WTC11 (cell line): ENCODE measurements at regions not wholly inside any gene's neighbourhood (a gene's known extent, or its start where the extent isn't known, plus 50 kb on each side); places are given as distances from the start of the nearest gene placed in this dataset.

Experiments used
- CREB1 ChIP-seq: sonication (generic); formaldehyde crosslinking; IDR thresholded peaks from 2 replicates; pipeline ENCODE4 v1.8.0; 2023; ENCODE audit warnings: mild to moderate bottlenecking, missing genetic modification reagents
- CTCF ChIP-seq: fragments of 200-600 bp; IDR thresholded peaks from 2 replicates; pipeline ENCODE4 v1.8.0; 2022; ENCODE audit warnings: antibody characterized with exemption
- NR2C2 ChIP-seq: sonication (generic); formaldehyde crosslinking; IDR thresholded peaks from 2 replicates; pipeline ENCODE4 v1.8.0; 2022; ENCODE audit warnings: mild to moderate bottlenecking, missing genetic modification reagents
- PREB ChIP-seq: sonication (generic); formaldehyde crosslinking; IDR thresholded peaks from 2 replicates; pipeline ENCODE4 v1.8.1; 2022; ENCODE audit warnings: mild to moderate bottlenecking, missing genetic modification reagents, moderate library complexity, borderline replicate concordance
- RORB ChIP-seq: fragments of 250-450 bp; sonication (Bioruptor Pico); IDR thresholded peaks from 2 replicates; pipeline ENCODE4 v1.9.0; 2021; ENCODE audit warnings: mild to moderate bottlenecking
- SP1 ChIP-seq: sonication (generic); formaldehyde crosslinking; conservative IDR thresholded peaks from 2 replicates; pipeline ENCODE4 v1.8.1; 2022; ENCODE audit warnings: missing genetic modification reagents
- STAT6 ChIP-seq: sonication (generic); formaldehyde crosslinking; conservative IDR thresholded peaks from 2 replicates; pipeline ENCODE4 v1.8.1; 2023; ENCODE audit warnings: mild to moderate bottlenecking, low read depth, missing genetic modification reagents, moderate library complexity
- TEAD4 ChIP-seq: sonication (generic); formaldehyde crosslinking; IDR thresholded peaks from 2 replicates; pipeline ENCODE4 v1.8.0; 2022; ENCODE audit warnings: mild to moderate bottlenecking, missing genetic modification reagents
- USF1 ChIP-seq: sonication (generic); formaldehyde crosslinking; IDR thresholded peaks from 2 replicates; pipeline ENCODE4 v1.8.0; 2022; ENCODE audit warnings: mild to moderate bottlenecking, missing genetic modification reagents

- no peak for TF ChIP-seq USF1 (CRISPR knock-in tag)
- TF ChIP-seq CTCF: no peak
- no peak for TF ChIP-seq STAT6 (CRISPR knock-in tag)
- TF ChIP-seq CREB1 (CRISPR knock-in tag): no peak
- no peak for TF ChIP-seq SP1 (CRISPR knock-in tag)
- no peak for TF ChIP-seq PREB
- TF ChIP-seq TEAD4 (CRISPR knock-in tag): no peak
- TF ChIP-seq RORB (CRISPR knock-in tag): no peak
- no peak for TF ChIP-seq NR2C2 (CRISPR knock-in tag)
Observed at GRCh38 chr11:116258821-116259220, 514.0 kb downstream of the BUD13 start.
